Colonic mucosa (tissue), 4 donors: ENCODE measurements at regions not wholly inside any gene's neighbourhood (a gene's known extent, or its start where the extent isn't known, plus 50 kb on each side); places are given as distances from the start of the nearest gene placed in this dataset.
A peak's percentile ranks its signal among the peaks of the same experiment; 100 is the strongest.

Source experiments
- DNase-seq: peaks from one replicate; pipeline ENCODE4 v3.0.0-alpha.2; 2020
- H3K27ac ChIP-seq: fragments of 200-600 bp; one replicate; pipeline ENCODE4 v1.8.0; 2021
- H3K27me3 ChIP-seq: fragments of 200-600 bp; one replicate; pipeline ENCODE4 v1.8.0; 2021
- H3K36me3 ChIP-seq: fragments of 200-600 bp; one replicate; pipeline ENCODE4 v1.8.0; 2021
- H3K4me1 ChIP-seq: fragments of 200-600 bp; one replicate; pipeline ENCODE4 v1.8.0; 2021; ENCODE audit warnings: mild to moderate bottlenecking
- H3K4me3 ChIP-seq: fragments of 200-600 bp; one replicate; pipeline ENCODE4 v1.8.0; 2021
- H3K9ac ChIP-seq, 2 donors: one replicate each; pipeline ENCODE4 v1.7.0; 2013; ENCODE audit warnings: control low read depth in 2 of 2, low read depth in 2 of 2, low read length in 2 of 2
- H3K9me3 ChIP-seq: fragments of 200-600 bp; one replicate; pipeline ENCODE4 v1.8.0; 2021
- intact Hi-C: fragments of 100-400 bp; cut with DNase I; formaldehyde crosslinking; loops from one replicate; pipeline ENCODE4 v1.14.1; 2022
- TF ChIP-seq, protein P1 (sequence below): fragments of 200-600 bp; IDR thresholded peaks from one replicate; pipeline ENCODE4 v1.8.0; 2022; ENCODE audit warnings: antibody characterized with exemption, mild to moderate bottlenecking
- donor health status: healthy.
- donor health status: DM: no; HTN: no; CAD: no.
- donor health status: DM: no; HTN: no; CAD: no.

DNA sequence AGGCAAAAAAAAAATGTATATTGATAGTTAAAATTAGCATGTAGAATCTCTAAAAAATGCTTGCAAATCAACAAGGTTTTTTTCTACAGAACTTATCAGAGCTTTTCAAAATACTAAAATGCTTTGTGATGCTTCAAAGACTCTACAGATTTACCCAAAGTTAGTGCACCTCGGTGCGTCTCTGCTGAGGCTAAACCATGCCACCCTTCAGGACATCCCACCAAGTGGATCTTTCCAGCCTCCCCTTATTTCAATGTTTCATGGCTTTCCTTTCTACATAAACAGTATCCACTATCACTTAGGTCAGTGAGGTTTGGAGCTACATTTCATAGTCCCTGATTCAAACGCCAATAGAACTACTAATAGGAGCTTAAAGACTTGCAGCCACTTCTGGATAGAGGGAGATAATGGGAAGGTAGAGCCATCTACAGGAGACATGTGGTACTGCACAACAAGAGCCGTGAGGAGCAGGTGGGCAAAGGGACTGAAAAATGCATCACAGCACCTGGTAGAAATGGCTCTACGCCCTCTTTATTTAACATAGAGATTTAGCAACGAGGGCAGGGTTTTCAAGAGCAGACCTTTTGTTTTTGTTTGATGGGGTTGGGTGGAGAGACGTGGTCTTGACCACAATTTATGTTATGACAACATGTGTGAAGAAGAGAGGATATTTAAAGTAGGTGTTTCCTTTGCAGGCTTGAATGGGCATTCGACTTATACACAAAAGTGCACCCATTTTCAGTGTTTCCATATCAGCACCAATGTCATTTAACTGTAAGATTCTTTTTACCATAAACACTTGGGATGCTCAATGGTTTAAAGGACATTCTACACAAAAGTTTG lies 56.1 kb upstream of the SLC35G4 start:
- no peaks in the 10 kb centered on the region for H3K27me3 ChIP-seq
- H3K9me3 ChIP-seq: no peaks in the 10 kb centered on the region
- TF ChIP-seq, protein P1, sequence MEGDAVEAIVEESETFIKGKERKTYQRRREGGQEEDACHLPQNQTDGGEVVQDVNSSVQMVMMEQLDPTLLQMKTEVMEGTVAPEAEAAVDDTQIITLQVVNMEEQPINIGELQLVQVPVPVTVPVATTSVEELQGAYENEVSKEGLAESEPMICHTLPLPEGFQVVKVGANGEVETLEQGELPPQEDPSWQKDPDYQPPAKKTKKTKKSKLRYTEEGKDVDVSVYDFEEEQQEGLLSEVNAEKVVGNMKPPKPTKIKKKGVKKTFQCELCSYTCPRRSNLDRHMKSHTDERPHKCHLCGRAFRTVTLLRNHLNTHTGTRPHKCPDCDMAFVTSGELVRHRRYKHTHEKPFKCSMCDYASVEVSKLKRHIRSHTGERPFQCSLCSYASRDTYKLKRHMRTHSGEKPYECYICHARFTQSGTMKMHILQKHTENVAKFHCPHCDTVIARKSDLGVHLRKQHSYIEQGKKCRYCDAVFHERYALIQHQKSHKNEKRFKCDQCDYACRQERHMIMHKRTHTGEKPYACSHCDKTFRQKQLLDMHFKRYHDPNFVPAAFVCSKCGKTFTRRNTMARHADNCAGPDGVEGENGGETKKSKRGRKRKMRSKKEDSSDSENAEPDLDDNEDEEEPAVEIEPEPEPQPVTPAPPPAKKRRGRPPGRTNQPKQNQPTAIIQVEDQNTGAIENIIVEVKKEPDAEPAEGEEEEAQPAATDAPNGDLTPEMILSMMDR: peak; percentile 82
- peak; percentile 24 for DNase-seq
- no peaks in the 10 kb centered on the region for H3K4me1 ChIP-seq
- no peaks in the 10 kb centered on the region for H3K36me3 ChIP-seq
- no peak overlapping the region for H3K4me3 ChIP-seq
- H3K9ac ChIP-seq: no peak overlapping the region
- H3K27ac ChIP-seq: no peak overlapping the region
- intact Hi-C loops: loop anchor here (10.0 kb wide), 1 partner anchor 699 kb away; no protein-coding TSS in a partner anchor

GRCh38 chr18:11548916-11549551 lies 60.4 kb upstream of the SLC35G4 start:
- Histone ChIP-seq H3K36me3 (no peaks in the 10 kb centered on the region), H3K27me3 (no peaks in the 10 kb centered on the region), H3K4me3 (no peak overlapping the region), H3K4me1 (no peaks in the 10 kb centered on the region), H3K9me3 (no peaks in the 10 kb centered on the region), H3K27ac (no peak overlapping the region), H3K9ac (no peak overlapping the region)
- intact Hi-C loops: no loop called here
- DNase-seq: no peak
- TF ChIP-seq, protein P1: no peak

GRCh38 chr18:11548396-11548795 lies 61.0 kb upstream of the SLC35G4 start:
- TF ChIP-seq, protein P1: no peak
- intact Hi-C loops: no loop called here
- H3K27ac ChIP-seq: no peak overlapping the region

DNA sequence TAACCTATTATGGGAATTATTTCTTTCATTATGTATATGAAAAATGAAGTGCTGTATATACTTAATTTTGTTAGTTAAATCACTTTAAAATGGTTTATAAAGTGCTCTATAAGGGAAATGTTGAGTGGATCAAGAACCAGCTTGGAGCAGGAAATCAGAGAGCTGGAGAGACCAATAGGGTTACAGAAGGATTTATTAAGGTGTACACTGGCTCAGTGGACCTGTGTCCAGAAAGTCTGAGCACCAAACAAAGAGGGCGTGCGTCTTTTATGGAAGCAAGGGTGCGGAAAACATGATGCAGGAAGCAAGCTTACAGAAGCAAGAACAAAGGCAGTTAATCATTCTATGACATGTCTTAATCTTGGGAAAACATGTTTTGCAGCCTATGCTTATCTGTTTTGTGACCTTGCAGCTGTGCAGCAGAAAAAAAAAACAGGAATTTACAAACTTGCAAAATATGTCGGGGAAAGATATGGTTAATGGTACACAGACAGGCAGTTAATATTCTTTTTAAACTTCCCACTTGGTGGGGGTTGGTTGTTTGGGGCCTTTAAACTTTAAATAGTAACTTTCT lies 65.2 kb upstream of the SLC35G4 start:
- Histone ChIP-seq H3K27ac (no peak overlapping the region), H3K36me3 (no peaks in the 10 kb centered on the region), H3K4me3 (no peak overlapping the region), H3K9ac (no peak overlapping the region), H3K27me3 (no peaks in the 10 kb centered on the region), H3K9me3 (no peaks in the 10 kb centered on the region), H3K4me1 (no peaks in the 10 kb centered on the region)
- TF ChIP-seq, protein P1: no peak
- intact Hi-C loops: no loop called here
- no peak for DNase-seq

More at GRCh38 chr18:11548396-11548795, 61.0 kb upstream of the SLC35G4 start:
- no peaks in the 10 kb centered on the region for H3K4me1 ChIP-seq
- no peak overlapping the region for H3K4me3 ChIP-seq
- DNase-seq: no peak
- no peaks in the 10 kb centered on the region for H3K36me3 ChIP-seq
- no peaks in the 10 kb centered on the region for H3K27me3 ChIP-seq
- no peak overlapping the region for H3K9ac ChIP-seq
- no peaks in the 10 kb centered on the region for H3K9me3 ChIP-seq

DNA sequence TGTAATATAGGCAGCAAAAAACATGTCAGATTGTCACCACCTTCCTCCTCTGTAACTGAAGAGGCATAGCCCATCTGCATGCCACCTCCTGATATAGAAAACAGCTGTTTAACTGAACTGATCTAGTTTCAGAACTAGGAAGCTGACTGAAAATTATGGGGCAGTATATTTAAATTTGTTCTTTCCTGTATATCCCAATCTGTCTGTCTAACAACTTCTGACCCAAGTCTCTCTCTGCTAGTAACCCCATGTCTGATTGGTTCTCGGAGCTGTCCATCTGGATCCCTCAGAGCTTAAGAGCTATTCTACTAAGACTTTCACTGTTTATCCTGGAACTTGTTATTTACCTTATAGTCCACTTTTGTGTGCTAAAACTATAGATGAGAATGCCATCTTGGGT lies 68.2 kb upstream of the SLC35G4 start:
- DNase-seq: no peak
- intact Hi-C loops: no loop called here
- no peaks in the 10 kb centered on the region for H3K36me3 ChIP-seq
- H3K9ac ChIP-seq: no peak overlapping the region
- H3K27ac ChIP-seq: no peak overlapping the region
- H3K4me3 ChIP-seq: no peak overlapping the region
- H3K27me3 ChIP-seq: no peaks in the 10 kb centered on the region
- H3K9me3 ChIP-seq: no peaks in the 10 kb centered on the region
- TF ChIP-seq, protein P1: no peak
- no peaks in the 10 kb centered on the region for H3K4me1 ChIP-seq
